Lower lobe of right lung (tissue), 2 donors: ENCODE measurements at regions not wholly inside any gene's neighbourhood (a gene's known extent, or its start where the extent isn't known, plus 50 kb on each side); places are given as distances from the start of the nearest gene placed in this dataset.
"Not testable (repeated sequence)": the region's sequence is repeated elsewhere in the genome, so short reads cannot be mapped to it uniquely, and the experiment has no call there.

Source experiments
- ATAC-seq, 2 donors: fragments of 200-7000 bp; cut with Tn5 transposase; one replicate each; pipeline ENCODE4 v1.9.1; 2020 to 2022; ENCODE audit warnings: mild to moderate bottlenecking in 2 of 2, moderate library complexity in 2 of 2
- DNase-seq: peaks from one replicate; pipeline ENCODE4 v3.0.0-alpha.2; 2020
- H3K27ac ChIP-seq: fragments of 200-600 bp; one replicate; pipeline ENCODE4 v1.8.0; 2022
- H3K27me3 ChIP-seq: fragments of 200-600 bp; one replicate; pipeline ENCODE4 v1.8.0; 2022; ENCODE audit warnings: low read depth
- H3K36me3 ChIP-seq: fragments of 200-600 bp; one replicate; pipeline ENCODE4 v1.8.0; 2022; ENCODE audit warnings: mild to moderate bottlenecking
- H3K4me1 ChIP-seq: fragments of 200-600 bp; one replicate; pipeline ENCODE4 v1.8.0; 2022
- H3K4me3 ChIP-seq: fragments of 200-600 bp; one replicate; pipeline ENCODE4 v1.8.0; 2022; ENCODE audit warnings: mild to moderate bottlenecking
- H3K9me3 ChIP-seq: fragments of 200-600 bp; one replicate; pipeline ENCODE4 v1.8.0; 2022
- CTCF ChIP-seq: fragments of 200-600 bp; IDR thresholded peaks from one replicate; pipeline ENCODE4 v1.8.0; 2022; ENCODE audit warnings: antibody characterized with exemption, mild to moderate bottlenecking
- intact Hi-C: fragments of 100-400 bp; cut with DNase I; formaldehyde crosslinking; loops from one replicate; pipeline ENCODE4 v1.11.0; 2022
- donor health status: DM: no; HTN: yes; CAD: no; lungs with severe emphysema.

GRCh38 chr7:57203161-57203791 lies 71.0 kb upstream of the ZNF479 start:
- TF ChIP-seq CTCF: no peak
- Histone ChIP-seq H3K4me1 (no peaks in the 10 kb centered on the region), H3K36me3 (no peaks in the 10 kb centered on the region), H3K27ac (no peak overlapping the region), H3K4me3 (no peak overlapping the region), H3K9me3 (peaks cover 20% of the 10 kb centered on the region), H3K27me3 (no peaks in the 10 kb centered on the region)
- intact Hi-C loops: no loop called here
- DNase-seq (peak; percentile 34), ATAC-seq (no peak)

- H3K4me3 ChIP-seq, ATAC-seq, H3K27ac ChIP-seq, H3K36me3 ChIP-seq, intact Hi-C loops, H3K27me3 ChIP-seq, H3K4me1 ChIP-seq: not testable (repeated sequence)
- peaks cover 20% of the 10 kb centered on the region for H3K9me3 ChIP-seq
- peak; percentile 30 for DNase-seq
These were observed 71.6 kb upstream of the ZNF479 start for GRCh38 chr7:57203858-57204257.

- intact Hi-C loops: no loop called here
- Histone ChIP-seq H3K27me3 (no peaks in the 10 kb centered on the region), H3K9me3 (peaks cover 20% of the 10 kb centered on the region), H3K4me1 (no peaks in the 10 kb centered on the region), H3K27ac (no peak overlapping the region), H3K36me3 (no peaks in the 10 kb centered on the region), H3K4me3 (no peak overlapping the region)
- TF ChIP-seq CTCF: no peak
- ATAC-seq (no peak), DNase-seq (peak; percentile 7)
These were observed 72.2 kb upstream of the ZNF479 start for GRCh38 chr7:57204411-57204811.

GRCh38 chr7:57205000-57205399 lies 72.8 kb upstream of the ZNF479 start:
- peak; percentile 14 for DNase-seq

GRCh38 chr7:57207836-57208235 lies 75.6 kb upstream of the ZNF479 start:
- intact Hi-C loops: no loop called here
- DNase-seq (peak; percentile 4), ATAC-seq (no peak)
- TF ChIP-seq CTCF: no peak
- Histone ChIP-seq H3K9me3 (peaks cover 13% of the 10 kb centered on the region), H3K27ac (no peak overlapping the region), H3K36me3 (no peaks in the 10 kb centered on the region), H3K4me1 (no peaks in the 10 kb centered on the region), H3K27me3 (no peaks in the 10 kb centered on the region), H3K4me3 (no peak overlapping the region)

More at GRCh38 chr7:57205000-57205399, 72.8 kb upstream of the ZNF479 start:
- no peak for TF ChIP-seq CTCF
- Histone ChIP-seq H3K4me3 (no peak overlapping the region), H3K4me1 (no peaks in the 10 kb centered on the region), H3K27me3 (no peaks in the 10 kb centered on the region), H3K9me3 (peaks cover 20% of the 10 kb centered on the region), H3K36me3 (no peaks in the 10 kb centered on the region), H3K27ac (no peak overlapping the region)
- no peak for ATAC-seq
- intact Hi-C loops: no loop called here

GRCh38 chr7:57210212-57210611 lies 78.0 kb upstream of the ZNF479 start:
- peak; percentile 2 for DNase-seq

More at GRCh38 chr7:57210212-57210611, 78.0 kb upstream of the ZNF479 start:
- ATAC-seq: no peak
- H3K27ac ChIP-seq: no peak overlapping the region
- no peak for TF ChIP-seq CTCF
- intact Hi-C loops: no loop called here
- no peak overlapping the region for H3K4me3 ChIP-seq
- no peaks in the 10 kb centered on the region for H3K4me1 ChIP-seq
- H3K27me3 ChIP-seq: no peaks in the 10 kb centered on the region
- no peaks in the 10 kb centered on the region for H3K36me3 ChIP-seq
- H3K9me3 ChIP-seq: no peaks in the 10 kb centered on the region
